ENCODE measurements at regions not wholly inside any gene's neighbourhood (a gene's known extent, or its start where the extent isn't known, plus 50 kb on each side); places are given as distances from the start of the nearest gene placed in this dataset.

- TF ChIP-seq, protein P1, sequence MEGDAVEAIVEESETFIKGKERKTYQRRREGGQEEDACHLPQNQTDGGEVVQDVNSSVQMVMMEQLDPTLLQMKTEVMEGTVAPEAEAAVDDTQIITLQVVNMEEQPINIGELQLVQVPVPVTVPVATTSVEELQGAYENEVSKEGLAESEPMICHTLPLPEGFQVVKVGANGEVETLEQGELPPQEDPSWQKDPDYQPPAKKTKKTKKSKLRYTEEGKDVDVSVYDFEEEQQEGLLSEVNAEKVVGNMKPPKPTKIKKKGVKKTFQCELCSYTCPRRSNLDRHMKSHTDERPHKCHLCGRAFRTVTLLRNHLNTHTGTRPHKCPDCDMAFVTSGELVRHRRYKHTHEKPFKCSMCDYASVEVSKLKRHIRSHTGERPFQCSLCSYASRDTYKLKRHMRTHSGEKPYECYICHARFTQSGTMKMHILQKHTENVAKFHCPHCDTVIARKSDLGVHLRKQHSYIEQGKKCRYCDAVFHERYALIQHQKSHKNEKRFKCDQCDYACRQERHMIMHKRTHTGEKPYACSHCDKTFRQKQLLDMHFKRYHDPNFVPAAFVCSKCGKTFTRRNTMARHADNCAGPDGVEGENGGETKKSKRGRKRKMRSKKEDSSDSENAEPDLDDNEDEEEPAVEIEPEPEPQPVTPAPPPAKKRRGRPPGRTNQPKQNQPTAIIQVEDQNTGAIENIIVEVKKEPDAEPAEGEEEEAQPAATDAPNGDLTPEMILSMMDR (IDR thresholded peaks at IDR 0.05), result no peak
- TF ChIP-seq EZH2 (IDR thresholded peaks at IDR 0.05; ENCODE audit: borderline replicate concordance, insufficient read depth, low read depth, low read length, poor library complexity, severe bottlenecking), result no peak
Observed at GRCh38 chr1:47682786-47683350, 245.0 kb downstream of the FOXD2 start.

Measured in B cell (primary cell).